GM23338 (cell line): ENCODE measurements at regions not wholly inside any gene's neighbourhood (a gene's known extent, or its start where the extent isn't known, plus 50 kb on each side); places are given as distances from the start of the nearest gene placed in this dataset.

ENCODE experiments used
- ATAC-seq: fragments of 200-7000 bp; cut with Tn5 transposase; 3 replicates; pipeline ENCODE4 v1.9.1; 2020
- DNase-seq: peaks from one replicate; pipeline ENCODE4 v3.0.0-alpha.2; 2015; ENCODE audit warnings: low spot score
- H2AFZ ChIP-seq: fragments of 200-600 bp; sonication (generic); 2 replicates; pipeline ENCODE4 v1.8.0; 2016; ENCODE audit warnings: antibody characterized with exemption, mild to moderate bottlenecking, moderate library complexity
- H3F3A ChIP-seq: fragments of 200-600 bp; sonication (generic); replicated peaks from 2 replicates; pipeline ENCODE4 v1.8.0; 2017; ENCODE audit warnings: antibody characterized with exemption, mixed run types, low read depth
- H3K27ac ChIP-seq: fragments of 200-600 bp; sonication (generic); 2 replicates; pipeline ENCODE4 v1.6.1; 2016; ENCODE audit warnings: low read depth
- H3K27me3 ChIP-seq: fragments of 200-600 bp; sonication (generic); 2 replicates; pipeline ENCODE4 v1.8.0; 2016; ENCODE audit warnings: mild to moderate bottlenecking, mixed run types, moderate library complexity; ENCODE audit not compliant: insufficient read depth
- H3K36me3 ChIP-seq: fragments of 200-600 bp; sonication (generic); 2 replicates; pipeline ENCODE4 v1.8.0; 2016; ENCODE audit warnings: mild to moderate bottlenecking; ENCODE audit not compliant: insufficient read depth
- H3K4me1 ChIP-seq: fragments of 200-600 bp; sonication (generic); 2 replicates; pipeline ENCODE4 v1.8.0; 2016; ENCODE audit warnings: mild to moderate bottlenecking, moderate library complexity; ENCODE audit not compliant: insufficient read depth
- H3K4me2 ChIP-seq: fragments of 200-600 bp; sonication (generic); 2 replicates; pipeline ENCODE4 v1.7.1; 2017; ENCODE audit warnings: mixed run types
- H3K4me3 ChIP-seq: fragments of 200-600 bp; sonication (generic); 2 replicates; pipeline ENCODE4 v1.6.1; 2016; ENCODE audit warnings: mixed run types
- H3K79me2 ChIP-seq: fragments of 200-600 bp; sonication (generic); replicated peaks from 2 replicates; pipeline ENCODE4 v1.8.0; 2017; ENCODE audit warnings: mild to moderate bottlenecking; ENCODE audit not compliant: insufficient read depth
- H3K9me2 ChIP-seq: fragments of 200-600 bp; sonication (generic); 2 replicates; pipeline ENCODE4 v1.8.0; 2017; ENCODE audit not compliant: insufficient read depth
- H4K20me1 ChIP-seq: fragments of 200-600 bp; sonication (generic); replicated peaks from 2 replicates; pipeline ENCODE4 v1.8.0; 2017; ENCODE audit warnings: mild to moderate bottlenecking; ENCODE audit not compliant: insufficient read depth
- H3K27ac Mint-ChIP-seq: 2 replicates; pipeline ENCODE4 v1.8.0; 2020; ENCODE audit warnings: inconsistent platforms, mild to moderate bottlenecking, moderate library complexity, mixed read lengths
- H3K27me3 Mint-ChIP-seq: 3 replicates; pipeline ENCODE4 v1.8.0; 2022; ENCODE audit warnings: low read depth, mild to moderate bottlenecking, moderate library complexity, mixed read lengths, inconsistent platforms; ENCODE audit not compliant: insufficient read depth, poor library complexity
- H3K36me3 Mint-ChIP-seq: 3 replicates; pipeline ENCODE4 v1.8.0; 2021; ENCODE audit warnings: low read depth, mild to moderate bottlenecking, inconsistent platforms, moderate library complexity, mixed read lengths
- H3K4me1 Mint-ChIP-seq: 3 replicates; pipeline ENCODE4 v1.8.0; 2020; ENCODE audit warnings: mild to moderate bottlenecking, inconsistent platforms, mixed read lengths
- H3K4me3 Mint-ChIP-seq: 3 replicates; pipeline ENCODE4 v1.8.0; 2021; ENCODE audit warnings: moderate library complexity, mild to moderate bottlenecking, inconsistent platforms, mixed read lengths
- H3K9me3 Mint-ChIP-seq: 3 replicates; pipeline ENCODE4 v1.8.0; 2020; ENCODE audit warnings: moderate library complexity, mild to moderate bottlenecking, inconsistent platforms, mixed read lengths
- CREB1 ChIP-seq: fragments of 250-450 bp; sonication (Bioruptor Pico); IDR thresholded peaks from 2 replicates; pipeline ENCODE4 v1.5.0; 2020; ENCODE audit warnings: low read depth, mild to moderate bottlenecking, moderate library complexity
- EZH2 ChIP-seq: fragments of 200-600 bp; sonication (generic); IDR thresholded peaks from one replicate; pipeline ENCODE4 v1.8.0; 2017; ENCODE audit warnings: antibody characterized with exemption, mild to moderate bottlenecking, low read depth; ENCODE audit not compliant: unreplicated experiment
- EZH2phosphoT487 ChIP-seq: fragments of 200-600 bp; sonication (generic); IDR thresholded peaks from one replicate; pipeline ENCODE4 v1.8.1; 2018; ENCODE audit warnings: antibody characterized with exemption; ENCODE audit not compliant: unreplicated experiment
- JUNB ChIP-seq: IDR thresholded peaks from one replicate; pipeline ENCODE4 v1.6.1; 2016; ENCODE audit warnings: antibody characterized with exemption; ENCODE audit not compliant: unreplicated experiment
- NANOG ChIP-seq: IDR thresholded peaks from 2 replicates; pipeline ENCODE4 v1.6.1; 2016; ENCODE audit warnings: antibody characterized with exemption, borderline replicate concordance
- POLR2AphosphoS5 ChIP-seq: IDR thresholded peaks from 2 replicates; pipeline ENCODE4 v1.6.1; 2016; ENCODE audit warnings: antibody characterized with exemption, low read depth
- STAT1 ChIP-seq: IDR thresholded peaks from one replicate; pipeline ENCODE4 v1.6.1; 2016; ENCODE audit warnings: antibody characterized with exemption; ENCODE audit not compliant: unreplicated experiment
- ZNF114 ChIP-seq: fragments of 250-450 bp; sonication (Bioruptor Pico); IDR thresholded peaks from 2 replicates; pipeline ENCODE4 v1.5.0; 2020; ENCODE audit warnings: mild to moderate bottlenecking, moderate library complexity
- ZNF331 ChIP-seq: fragments of 250-450 bp; sonication (Bioruptor Pico); IDR thresholded peaks from 2 replicates; pipeline ENCODE4 v1.5.0; 2020; ENCODE audit warnings: low read depth, mild to moderate bottlenecking, moderate library complexity
- TF ChIP-seq, protein P1 (sequence below): IDR thresholded peaks from one replicate; pipeline ENCODE4 v1.6.1; 2018; ENCODE audit warnings: antibody characterized with exemption; ENCODE audit not compliant: unreplicated experiment
- TF ChIP-seq, protein P2 (sequence below): IDR thresholded peaks from 2 replicates; pipeline ENCODE4 v1.6.1; 2016; ENCODE audit warnings: antibody characterized with exemption
- TF ChIP-seq, protein P3 (sequence below): fragments of 250-450 bp; sonication (Bioruptor Pico); IDR thresholded peaks from 2 replicates; pipeline ENCODE4 v1.5.0; 2020; ENCODE audit warnings: mild to moderate bottlenecking, moderate library complexity
- TF ChIP-seq, protein P4 (sequence below), 2 experiments: fragments of 200-600 bp in 1 of 2; sonication (generic) in 1 of 2; conservative IDR thresholded peaks; 2 replicates each; pipeline versions ENCODE4 v1.5.1 to v1.6.1; 2016 to 2017; ENCODE audit warnings: antibody characterized with exemption in 2 of 2, low read depth in 2 of 2, mild to moderate bottlenecking in 2 of 2, moderate library complexity in 1 of 2

DNA sequence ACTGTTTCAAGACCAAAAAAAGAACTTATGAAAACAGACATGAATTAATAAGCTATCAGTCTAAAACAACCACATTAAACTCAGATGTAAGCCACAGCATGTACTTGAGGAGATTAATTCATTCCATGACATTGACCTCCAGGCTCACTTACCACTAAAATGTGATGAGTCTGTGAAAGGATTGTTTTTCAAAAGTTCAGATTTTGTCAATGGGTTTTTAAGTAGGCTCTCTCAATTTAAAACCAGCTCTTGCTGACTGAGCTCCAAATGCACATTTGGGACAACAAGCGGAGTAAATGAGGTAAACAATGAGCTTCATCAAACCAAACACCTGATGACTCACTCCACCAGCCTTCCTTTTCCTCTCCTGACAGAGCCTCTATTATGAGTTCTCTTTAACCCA lies 197.0 kb downstream of the SIM1 start:
- no peak overlapping the region for H3K27ac Mint-ChIP-seq
- H3K4me1 Mint-ChIP-seq, result peaks cover 32% of the 10 kb centered on the region
- ATAC-seq (no peak), DNase-seq (no peak)
- no peaks in the 10 kb centered on the region for H3K27me3 ChIP-seq
- no peak overlapping the region for H3K4me3 ChIP-seq
- no peaks in the 10 kb centered on the region for H3K36me3 ChIP-seq
- no peaks in the 10 kb centered on the region for H3F3A ChIP-seq
- H3K4me3 Mint-ChIP-seq, result no peak overlapping the region; the same call in 2 of the 3 replicates
- no peak overlapping the region for H3K4me2 ChIP-seq
- H3K4me1 ChIP-seq, result peaks cover 35% of the 10 kb centered on the region
- no peaks in the 10 kb centered on the region for H3K79me2 ChIP-seq
- peaks cover 3% of the 10 kb centered on the region; the same call in 1 of the 2 replicates for H3K9me2 ChIP-seq
- H3K36me3 Mint-ChIP-seq, result no peaks in the 10 kb centered on the region
- H3K27me3 Mint-ChIP-seq, result no peaks in the 10 kb centered on the region
- H4K20me1 ChIP-seq, result no peaks in the 10 kb centered on the region
- H3K27ac ChIP-seq, result no peak overlapping the region; the same call in 1 of the 2 replicates
- no peaks in the 10 kb centered on the region for H3K9me3 Mint-ChIP-seq
- H2AFZ ChIP-seq, result no peak overlapping the region
- TF ChIP-seq ZNF331 (CRISPR knock-in tag), result no peak
- no peak for TF ChIP-seq NANOG
- TF ChIP-seq POLR2AphosphoS5, result no peak
- TF ChIP-seq EZH2, result no peak
- TF ChIP-seq, protein P1, sequence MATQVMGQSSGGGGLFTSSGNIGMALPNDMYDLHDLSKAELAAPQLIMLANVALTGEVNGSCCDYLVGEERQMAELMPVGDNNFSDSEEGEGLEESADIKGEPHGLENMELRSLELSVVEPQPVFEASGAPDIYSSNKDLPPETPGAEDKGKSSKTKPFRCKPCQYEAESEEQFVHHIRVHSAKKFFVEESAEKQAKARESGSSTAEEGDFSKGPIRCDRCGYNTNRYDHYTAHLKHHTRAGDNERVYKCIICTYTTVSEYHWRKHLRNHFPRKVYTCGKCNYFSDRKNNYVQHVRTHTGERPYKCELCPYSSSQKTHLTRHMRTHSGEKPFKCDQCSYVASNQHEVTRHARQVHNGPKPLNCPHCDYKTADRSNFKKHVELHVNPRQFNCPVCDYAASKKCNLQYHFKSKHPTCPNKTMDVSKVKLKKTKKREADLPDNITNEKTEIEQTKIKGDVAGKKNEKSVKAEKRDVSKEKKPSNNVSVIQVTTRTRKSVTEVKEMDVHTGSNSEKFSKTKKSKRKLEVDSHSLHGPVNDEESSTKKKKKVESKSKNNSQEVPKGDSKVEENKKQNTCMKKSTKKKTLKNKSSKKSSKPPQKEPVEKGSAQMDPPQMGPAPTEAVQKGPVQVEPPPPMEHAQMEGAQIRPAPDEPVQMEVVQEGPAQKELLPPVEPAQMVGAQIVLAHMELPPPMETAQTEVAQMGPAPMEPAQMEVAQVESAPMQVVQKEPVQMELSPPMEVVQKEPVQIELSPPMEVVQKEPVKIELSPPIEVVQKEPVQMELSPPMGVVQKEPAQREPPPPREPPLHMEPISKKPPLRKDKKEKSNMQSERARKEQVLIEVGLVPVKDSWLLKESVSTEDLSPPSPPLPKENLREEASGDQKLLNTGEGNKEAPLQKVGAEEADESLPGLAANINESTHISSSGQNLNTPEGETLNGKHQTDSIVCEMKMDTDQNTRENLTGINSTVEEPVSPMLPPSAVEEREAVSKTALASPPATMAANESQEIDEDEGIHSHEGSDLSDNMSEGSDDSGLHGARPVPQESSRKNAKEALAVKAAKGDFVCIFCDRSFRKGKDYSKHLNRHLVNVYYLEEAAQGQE, result no peak
- TF ChIP-seq STAT1, result no peak
- TF ChIP-seq, protein P2, sequence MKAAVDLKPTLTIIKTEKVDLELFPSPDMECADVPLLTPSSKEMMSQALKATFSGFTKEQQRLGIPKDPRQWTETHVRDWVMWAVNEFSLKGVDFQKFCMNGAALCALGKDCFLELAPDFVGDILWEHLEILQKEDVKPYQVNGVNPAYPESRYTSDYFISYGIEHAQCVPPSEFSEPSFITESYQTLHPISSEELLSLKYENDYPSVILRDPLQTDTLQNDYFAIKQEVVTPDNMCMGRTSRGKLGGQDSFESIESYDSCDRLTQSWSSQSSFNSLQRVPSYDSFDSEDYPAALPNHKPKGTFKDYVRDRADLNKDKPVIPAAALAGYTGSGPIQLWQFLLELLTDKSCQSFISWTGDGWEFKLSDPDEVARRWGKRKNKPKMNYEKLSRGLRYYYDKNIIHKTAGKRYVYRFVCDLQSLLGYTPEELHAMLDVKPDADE, result no peak
- no peak for TF ChIP-seq JUNB
- TF ChIP-seq EZH2phosphoT487, result no peak
- TF ChIP-seq, protein P3, sequence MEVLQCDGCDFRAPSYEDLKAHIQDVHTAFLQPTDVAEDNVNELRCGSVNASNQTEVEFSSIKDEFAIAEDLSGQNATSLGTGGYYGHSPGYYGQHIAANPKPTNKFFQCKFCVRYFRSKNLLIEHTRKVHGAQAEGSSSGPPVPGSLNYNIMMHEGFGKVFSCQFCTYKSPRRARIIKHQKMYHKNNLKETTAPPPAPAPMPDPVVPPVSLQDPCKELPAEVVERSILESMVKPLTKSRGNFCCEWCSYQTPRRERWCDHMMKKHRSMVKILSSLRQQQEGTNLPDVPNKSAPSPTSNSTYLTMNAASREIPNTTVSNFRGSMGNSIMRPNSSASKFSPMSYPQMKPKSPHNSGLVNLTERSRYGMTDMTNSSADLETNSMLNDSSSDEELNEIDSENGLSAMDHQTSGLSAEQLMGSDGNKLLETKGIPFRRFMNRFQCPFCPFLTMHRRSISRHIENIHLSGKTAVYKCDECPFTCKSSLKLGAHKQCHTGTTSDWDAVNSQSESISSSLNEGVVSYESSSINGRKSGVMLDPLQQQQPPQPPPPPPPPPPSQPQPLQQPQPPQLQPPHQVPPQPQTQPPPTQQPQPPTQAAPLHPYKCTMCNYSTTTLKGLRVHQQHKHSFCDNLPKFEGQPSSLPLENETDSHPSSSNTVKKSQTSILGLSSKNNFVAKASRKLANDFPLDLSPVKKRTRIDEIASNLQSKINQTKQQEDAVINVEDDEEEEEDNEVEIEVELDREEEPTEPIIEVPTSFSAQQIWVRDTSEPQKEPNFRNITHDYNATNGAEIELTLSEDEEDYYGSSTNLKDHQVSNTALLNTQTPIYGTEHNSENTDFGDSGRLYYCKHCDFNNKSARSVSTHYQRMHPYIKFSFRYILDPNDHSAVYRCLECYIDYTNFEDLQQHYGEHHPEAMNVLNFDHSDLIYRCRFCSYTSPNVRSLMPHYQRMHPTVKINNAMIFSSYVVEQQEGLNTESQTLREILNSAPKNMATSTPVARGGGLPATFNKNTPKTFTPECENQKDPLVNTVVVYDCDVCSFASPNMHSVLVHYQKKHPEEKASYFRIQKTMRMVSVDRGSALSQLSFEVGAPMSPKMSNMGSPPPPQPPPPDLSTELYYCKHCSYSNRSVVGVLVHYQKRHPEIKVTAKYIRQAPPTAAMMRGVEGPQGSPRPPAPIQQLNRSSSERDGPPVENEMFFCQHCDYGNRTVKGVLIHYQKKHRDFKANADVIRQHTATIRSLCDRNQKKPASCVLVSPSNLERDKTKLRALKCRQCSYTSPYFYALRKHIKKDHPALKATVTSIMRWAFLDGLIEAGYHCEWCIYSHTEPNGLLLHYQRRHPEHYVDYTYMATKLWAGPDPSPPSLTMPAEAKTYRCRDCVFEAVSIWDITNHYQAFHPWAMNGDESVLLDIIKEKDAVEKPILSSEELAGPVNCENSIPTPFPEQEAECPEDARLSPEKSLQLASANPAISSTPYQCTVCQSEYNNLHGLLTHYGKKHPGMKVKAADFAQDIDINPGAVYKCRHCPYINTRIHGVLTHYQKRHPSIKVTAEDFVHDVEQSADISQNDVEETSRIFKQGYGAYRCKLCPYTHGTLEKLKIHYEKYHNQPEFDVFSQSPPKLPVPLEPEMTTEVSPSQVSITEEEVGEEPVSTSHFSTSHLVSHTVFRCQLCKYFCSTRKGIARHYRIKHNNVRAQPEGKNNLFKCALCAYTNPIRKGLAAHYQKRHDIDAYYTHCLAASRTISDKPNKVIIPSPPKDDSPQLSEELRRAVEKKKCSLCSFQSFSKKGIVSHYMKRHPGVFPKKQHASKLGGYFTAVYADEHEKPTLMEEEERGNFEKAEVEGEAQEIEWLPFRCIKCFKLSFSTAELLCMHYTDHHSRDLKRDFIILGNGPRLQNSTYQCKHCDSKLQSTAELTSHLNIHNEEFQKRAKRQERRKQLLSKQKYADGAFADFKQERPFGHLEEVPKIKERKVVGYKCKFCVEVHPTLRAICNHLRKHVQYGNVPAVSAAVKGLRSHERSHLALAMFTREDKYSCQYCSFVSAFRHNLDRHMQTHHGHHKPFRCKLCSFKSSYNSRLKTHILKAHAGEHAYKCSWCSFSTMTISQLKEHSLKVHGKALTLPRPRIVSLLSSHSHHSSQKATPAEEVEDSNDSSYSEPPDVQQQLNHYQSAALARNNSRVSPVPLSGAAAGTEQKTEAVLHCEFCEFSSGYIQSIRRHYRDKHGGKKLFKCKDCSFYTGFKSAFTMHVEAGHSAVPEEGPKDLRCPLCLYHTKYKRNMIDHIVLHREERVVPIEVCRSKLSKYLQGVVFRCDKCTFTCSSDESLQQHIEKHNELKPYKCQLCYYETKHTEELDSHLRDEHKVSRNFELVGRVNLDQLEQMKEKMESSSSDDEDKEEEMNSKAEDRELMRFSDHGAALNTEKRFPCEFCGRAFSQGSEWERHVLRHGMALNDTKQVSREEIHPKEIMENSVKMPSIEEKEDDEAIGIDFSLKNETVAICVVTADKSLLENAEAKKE (CRISPR knock-in tag), result no peak
- TF ChIP-seq ZNF114 (CRISPR knock-in tag), result no peak
- TF ChIP-seq, protein P4, sequence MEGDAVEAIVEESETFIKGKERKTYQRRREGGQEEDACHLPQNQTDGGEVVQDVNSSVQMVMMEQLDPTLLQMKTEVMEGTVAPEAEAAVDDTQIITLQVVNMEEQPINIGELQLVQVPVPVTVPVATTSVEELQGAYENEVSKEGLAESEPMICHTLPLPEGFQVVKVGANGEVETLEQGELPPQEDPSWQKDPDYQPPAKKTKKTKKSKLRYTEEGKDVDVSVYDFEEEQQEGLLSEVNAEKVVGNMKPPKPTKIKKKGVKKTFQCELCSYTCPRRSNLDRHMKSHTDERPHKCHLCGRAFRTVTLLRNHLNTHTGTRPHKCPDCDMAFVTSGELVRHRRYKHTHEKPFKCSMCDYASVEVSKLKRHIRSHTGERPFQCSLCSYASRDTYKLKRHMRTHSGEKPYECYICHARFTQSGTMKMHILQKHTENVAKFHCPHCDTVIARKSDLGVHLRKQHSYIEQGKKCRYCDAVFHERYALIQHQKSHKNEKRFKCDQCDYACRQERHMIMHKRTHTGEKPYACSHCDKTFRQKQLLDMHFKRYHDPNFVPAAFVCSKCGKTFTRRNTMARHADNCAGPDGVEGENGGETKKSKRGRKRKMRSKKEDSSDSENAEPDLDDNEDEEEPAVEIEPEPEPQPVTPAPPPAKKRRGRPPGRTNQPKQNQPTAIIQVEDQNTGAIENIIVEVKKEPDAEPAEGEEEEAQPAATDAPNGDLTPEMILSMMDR (conservative IDR thresholded peaks at IDR 0.05; ENCODE audit: low read depth in 2 of 2), result no peak
- TF ChIP-seq CREB1, result no peak
